Smooth muscle cell of the brain vasculature (primary cell): ENCODE measurements at regions not wholly inside any gene's neighbourhood (a gene's known extent, or its start where the extent isn't known, plus 50 kb on each side); places are given as distances from the start of the nearest gene placed in this dataset.

Experiments
- DNase-seq: peaks from one replicate; pipeline ENCODE4 v3.0.0-alpha.2; 2012; ENCODE audit warnings: low read depth, low spot score

DNA sequence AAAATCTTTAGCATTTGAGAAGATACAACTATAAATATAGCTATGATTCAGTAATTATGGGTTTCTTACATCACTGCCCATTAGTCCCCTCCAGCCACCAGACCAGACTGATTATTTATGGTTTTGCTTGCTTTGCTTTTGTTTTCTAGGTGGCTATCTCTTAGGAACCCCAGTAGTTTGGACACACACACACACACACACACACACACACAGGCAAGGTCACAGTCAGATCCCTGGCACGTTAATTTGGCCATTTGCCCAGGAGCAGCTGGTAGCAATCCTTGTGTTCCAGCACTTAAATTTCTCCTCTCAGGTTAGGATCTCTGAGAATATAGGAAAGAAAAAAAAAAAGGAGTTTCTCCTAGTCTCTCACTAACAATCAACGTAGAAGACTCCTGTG lies 90.2 kb upstream of the RESF1 start:
- no peak for DNase-seq

DNA sequence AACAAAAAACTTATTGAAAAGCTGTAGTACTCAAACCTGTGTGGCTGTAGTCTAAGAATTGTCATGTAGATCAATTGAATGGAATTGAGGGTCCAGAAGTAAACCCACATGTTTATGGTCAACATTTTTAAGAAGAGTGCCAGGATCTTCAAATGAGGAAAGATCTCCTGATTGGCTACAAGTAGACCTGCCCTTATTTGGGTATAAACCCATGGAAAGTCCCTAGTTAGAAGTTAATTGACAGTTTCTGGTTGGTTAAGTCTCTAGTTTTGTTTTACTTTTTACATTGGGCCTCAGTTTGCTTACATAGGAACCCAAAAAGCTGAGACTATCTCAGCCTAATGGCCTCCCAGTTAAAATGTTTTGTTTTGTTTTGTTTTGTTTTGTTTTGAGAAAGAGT lies 91.9 kb upstream of the RESF1 start:
- DNase-seq: no peak

DNA sequence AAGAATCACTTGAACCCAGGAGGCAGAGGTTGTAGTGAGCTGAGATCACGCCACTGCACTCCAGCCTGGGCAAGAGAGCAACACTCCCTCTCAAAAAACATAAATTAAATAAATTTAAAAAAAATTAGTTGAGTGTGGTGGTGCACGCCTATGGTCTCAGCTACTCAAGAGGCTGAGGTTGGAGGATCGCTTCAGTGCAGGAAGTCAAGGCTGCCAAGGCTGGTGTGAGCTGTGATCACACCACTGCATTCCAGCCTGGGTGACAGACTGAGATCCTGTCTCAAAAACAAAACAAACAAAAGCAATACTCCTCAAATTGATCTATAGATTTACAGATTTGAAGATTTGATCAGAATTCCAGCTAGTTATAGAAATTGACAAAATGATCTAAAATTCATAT lies 92.7 kb upstream of the RESF1 start:
- DNase-seq: no peak

DNA sequence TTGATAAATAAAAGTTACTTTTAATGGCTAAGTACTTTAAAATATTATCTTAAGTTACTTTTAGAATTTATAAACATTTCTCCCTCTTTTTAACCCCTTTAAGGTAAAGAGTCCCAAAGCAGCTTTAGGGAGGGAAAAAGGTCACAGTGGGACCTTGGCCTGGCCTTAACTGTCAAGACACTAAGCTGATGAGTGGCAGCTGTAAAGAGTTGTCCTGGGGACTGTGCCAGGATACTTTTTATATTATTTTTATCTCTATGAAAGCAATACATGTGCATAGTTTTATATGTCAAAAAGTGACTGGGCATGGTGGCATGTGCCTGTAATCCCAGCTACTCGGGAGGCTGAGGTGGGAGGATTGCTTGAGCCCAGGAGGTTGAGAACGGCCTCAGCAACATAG lies 94.2 kb upstream of the RESF1 start:
- no peak for DNase-seq

DNA sequence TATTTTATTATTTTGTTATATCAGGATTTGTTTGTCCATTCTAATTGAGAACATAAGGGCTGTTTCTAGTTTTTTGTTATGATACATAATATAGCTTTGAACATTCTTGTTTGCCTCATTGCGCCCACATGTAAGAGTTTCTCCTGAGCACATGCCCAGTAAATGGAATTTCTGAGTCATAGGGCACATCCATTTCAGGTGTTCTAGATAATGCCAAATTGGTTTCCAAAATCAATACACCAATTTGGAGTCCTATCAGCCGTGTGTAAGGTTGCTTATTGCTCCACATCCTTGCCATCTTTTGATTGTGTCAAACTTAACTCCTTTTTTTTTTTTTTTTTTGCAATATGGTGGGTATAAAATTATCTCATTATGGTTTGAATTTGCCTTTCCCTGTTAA lies 97.9 kb upstream of the RESF1 start:
- no peak for DNase-seq

DNA sequence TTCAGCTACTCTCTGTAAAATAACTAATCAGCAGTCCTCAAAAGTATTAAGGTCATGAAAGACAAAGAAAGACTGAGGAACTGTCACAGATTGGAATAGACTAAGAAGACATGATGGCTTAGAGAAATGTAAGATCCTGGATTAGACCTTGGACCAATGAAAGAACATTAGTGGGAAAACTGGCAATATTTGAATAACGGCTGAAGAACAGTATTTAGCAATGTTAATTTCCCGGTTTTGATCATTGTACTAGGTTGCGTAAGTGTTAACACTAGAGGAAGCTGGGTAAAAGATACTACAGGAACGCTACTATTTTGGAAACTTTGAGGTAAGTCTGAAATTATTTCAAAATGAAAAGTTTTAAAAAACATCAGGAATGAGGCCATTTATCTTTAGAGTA lies 98.8 kb upstream of the RESF1 start:
- DNase-seq: no peak

DNA sequence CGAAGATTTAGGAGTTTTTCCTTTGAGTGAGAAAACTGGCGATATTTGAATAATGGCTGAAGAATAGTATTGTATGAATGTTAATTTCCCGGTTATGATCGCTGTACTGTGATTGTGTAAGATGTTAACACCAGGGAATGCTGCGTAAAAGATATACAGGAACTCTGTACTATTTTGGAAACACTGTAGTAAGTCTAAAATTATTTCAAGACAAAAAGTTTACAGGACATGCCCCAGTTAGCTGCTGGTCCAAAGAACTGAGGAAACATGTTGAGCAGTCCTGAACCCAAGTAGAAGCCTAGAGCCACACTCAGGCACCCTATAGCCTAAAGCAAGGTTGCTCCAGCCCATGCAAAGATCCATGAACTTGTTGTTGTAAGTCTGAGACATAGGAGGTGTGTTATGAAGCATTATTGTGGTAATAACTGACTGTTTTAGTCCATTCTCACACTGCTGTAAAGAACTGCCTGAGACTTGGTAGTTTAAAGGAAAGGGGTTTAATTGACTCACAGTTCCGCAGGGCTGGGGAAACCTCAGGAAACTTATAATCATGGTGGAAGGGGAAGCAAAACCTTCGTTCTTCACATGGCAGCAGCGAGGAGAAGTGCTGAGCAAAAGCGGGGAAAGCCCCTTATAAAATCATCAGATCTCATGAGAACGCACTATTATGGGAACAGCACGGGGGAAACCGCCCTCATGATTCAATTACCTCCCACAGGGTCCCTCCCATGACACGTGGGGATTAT lies 99.8 kb upstream of the RESF1 start:
- DNase-seq: no peak

DNA sequence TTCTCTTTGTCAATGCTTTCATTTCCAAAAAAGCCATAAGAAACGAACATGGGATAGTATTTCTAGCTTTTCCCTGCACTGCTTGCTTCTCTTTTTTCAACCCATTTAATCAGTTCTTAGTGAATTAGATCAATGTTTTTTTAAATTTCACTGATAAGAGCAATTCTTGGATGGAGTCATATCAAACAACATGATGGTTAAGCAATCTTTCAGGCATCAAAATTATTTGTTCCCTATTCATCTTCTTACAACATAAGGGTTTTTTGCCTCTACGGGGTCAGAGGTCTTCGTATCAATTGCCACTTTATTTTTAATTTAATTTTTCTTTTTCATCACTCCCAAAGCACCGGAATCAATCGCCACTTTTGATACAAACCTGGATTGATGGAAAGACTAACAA lies 103.8 kb upstream of the RESF1 start:
- no peak for DNase-seq

DNA sequence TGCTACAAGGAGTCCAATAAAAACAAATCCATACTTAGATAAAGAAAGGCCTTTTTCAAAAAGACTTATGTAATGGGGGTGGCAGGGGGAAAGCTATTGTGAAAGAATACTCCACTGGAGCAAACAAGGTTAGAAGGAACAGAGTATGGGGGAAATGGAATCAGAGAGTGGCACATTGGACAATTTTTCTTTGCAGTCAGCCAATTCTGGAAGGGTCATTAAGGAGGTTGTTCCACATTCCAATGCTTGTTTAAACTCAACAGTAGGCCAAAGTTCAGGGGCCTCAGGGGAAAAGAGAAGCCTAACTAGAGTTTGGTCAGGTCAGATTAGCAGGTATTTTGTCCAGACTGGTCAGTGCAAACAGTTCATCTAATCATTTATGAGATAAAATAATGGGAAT lies 105.2 kb upstream of the RESF1 start:
- no peak for DNase-seq

DNA sequence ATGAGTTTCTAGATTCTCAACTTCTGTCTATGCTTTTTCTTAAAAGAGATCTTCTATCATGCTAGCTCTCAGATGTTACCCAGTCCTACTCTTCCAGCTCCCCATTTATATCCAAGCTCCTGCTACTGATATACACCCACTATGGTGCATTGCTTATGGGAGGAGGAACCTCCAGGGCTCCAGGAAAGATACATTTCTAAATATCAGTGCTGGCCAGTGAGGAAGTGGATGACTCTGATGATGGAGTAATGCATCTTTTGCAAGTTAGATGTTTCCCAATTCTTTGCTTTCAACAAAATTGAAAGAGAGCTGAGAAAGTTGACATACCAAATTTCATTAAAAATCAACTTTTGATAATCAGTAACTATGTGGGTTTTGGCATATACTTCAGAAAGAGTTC lies 105.7 kb upstream of the RESF1 start:
- DNase-seq: no peak

DNA sequence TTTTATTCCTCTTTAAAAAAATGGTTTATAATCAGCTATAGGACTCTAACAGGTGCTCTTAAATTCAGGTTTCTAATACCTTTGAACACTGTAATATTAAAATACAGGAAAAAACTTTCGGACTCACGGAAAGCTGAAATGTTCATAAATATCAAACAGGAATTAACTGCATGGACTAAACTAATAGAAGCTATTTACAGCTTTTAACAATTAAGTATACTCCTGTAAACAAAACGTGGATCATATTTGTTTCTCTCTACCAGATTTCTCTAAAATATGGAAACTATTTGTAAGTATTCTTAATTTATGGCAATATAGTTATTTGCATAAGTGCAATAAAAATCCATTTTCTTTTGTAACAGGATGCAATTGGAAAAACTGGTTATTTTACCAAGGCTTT lies 108.9 kb upstream of the RESF1 start:
- DNase-seq: no peak

DNA sequence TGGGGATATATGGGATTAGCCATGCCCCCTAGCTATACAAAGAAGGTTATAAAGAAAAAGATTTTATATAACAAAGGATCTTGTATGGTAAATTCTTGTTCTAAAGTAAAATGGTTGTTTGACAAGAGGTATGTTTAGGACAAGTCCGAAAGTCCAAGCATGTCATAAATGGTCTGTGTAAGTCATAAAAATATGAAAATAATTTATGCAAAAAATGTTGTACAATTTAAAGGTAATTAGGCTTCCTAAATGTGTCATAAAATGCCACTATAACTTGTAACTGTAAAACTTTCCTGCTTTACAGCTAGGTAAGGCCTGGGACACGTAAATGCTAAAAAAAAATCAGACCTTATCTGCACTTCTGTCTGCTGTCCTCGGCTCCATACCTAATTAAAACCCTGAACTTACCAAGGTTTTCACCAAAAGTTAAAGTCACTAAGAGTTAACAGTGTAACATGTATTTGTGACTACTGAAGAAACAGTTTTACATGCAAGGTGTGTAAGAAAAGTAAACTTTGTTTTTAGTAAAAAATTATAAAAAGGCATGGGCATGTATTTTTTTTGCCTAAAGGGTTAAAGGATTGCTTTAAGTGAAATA lies 110.0 kb upstream of the RESF1 start:
- DNase-seq: no peak

DNA sequence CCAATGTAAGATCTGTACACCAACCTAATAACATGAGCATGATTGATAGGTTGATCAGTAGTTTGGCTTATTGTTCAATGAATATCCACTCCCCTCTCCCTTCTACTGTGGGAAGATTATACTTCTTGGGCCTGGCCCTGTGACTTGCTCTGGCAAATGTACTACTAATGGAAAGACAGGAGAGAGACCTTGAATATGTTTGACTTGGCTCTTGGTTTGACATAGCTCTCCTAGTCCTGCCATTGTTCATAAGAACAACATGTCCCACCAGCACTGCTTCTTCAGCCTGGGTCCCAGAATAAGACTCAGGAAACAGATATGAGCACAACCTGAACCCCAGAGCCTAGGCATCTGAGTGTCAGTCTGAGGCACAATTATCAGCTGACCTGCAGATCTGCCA lies 112.8 kb upstream of the RESF1 start:
- DNase-seq: no peak

DNA sequence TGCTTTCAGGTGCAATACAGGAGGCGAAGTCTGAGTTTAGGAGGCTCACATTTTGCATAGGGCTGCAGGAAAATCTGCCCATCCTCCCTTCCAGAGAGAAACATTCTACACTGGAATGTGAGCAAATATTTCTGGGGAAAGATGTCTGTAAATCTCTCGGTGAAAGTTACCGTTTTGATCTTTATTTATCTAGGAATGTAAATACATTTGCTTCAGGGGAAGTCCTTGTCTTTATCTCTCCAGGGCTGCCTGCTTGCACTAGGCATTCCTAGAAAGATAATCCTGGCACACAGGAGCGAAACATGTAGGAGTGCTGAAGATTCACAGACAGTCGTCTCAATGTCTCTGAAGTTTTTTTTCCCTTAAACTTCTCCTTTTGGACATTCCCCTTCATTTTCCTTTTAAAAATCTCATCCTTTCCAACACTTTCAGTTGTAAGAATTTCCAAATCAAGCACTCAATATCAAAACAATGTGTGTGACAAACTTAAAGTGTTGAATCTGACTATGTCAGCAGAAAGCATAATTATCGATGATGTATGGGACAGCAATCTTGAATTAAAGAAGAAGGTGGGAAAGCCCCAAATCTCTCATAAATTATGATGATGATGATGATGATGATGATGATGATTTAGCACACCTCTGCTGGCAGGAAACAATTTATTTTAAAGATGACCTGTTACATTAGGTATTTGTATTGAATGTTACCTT lies 113.4 kb upstream of the RESF1 start:
- no peak for DNase-seq

DNA sequence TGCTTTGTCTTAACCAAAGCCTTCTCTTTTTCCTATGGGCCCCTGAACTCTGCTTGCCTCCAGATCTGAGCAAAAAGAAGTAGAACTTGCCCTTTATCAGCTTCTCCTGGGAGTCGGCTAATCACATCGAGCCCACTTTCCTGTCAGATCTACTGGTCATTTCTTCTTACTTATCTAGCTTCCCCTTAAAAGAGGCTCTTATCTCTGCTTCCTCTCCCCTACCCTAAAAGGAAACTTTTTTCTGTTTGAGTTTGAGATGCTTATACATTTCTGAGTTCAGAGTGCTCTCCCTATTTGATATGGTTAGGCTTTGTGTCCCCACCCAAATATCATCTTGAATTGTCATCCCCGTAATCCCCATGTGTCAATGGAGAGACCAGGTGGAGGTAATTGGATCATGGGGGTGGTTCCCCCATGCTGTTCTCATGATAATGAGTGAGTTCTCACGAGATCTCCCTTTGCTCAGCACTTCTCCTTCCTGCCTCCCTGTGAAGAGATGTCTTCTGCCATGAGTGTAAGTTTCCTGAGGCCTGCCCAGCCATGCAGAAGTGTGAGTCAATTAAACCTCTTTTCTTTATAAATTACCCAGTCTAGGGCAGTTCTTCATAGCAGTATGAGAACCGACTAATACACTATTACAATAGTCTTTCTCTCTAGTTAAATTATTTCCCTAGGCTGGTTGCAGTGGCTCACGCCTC lies 114.7 kb upstream of the AMN1 start:
- no peak for DNase-seq

DNA sequence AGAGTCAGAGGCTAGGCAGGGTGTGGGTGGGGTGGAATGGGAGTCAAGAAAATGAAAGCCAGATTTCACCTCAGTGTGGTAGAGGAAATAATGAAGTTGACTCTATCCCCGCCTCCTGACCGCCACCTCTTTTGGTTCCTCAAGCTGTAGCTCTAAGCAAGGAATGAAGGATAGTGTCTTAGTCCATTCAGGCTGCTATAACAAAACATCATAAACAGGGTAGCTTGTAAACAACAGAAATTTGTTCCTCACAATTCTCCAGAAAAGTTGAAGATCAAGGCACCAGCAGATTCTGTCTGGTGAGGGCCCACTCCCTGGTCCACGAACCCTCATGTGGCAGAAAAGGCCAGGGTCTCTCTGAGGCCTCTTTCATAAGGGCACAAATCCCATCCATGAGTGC lies 109.1 kb upstream of the AMN1 start:
- no peak for DNase-seq

DNA sequence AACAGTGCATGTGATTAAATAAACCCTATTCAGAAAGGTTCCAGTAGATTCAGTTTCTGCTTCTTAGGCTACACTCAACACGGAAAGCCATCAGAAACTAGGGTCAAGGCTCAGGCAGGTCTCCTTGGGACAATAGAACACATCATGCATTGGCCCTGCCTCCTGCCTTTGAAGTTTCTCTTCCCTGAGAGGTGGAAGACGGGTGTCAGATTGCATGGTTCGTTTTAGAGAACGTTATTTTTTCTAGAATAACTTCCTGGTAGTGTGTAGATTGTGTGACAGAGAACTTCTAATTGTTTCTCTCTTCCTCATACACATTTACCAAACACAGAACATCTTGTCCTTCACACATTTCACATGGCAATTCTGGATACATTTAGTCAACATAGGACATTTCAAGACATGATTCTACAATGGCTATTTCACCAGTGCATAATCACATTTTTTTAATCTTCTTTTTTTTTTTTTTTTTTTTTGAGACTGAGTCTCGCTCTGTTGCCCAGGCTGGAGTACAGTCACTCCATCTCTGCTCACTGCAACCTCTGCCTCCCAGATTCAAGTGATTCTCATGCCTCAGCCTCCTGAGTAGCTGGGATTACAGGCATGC lies 106.6 kb upstream of the AMN1 start:
- DNase-seq: no peak

DNA sequence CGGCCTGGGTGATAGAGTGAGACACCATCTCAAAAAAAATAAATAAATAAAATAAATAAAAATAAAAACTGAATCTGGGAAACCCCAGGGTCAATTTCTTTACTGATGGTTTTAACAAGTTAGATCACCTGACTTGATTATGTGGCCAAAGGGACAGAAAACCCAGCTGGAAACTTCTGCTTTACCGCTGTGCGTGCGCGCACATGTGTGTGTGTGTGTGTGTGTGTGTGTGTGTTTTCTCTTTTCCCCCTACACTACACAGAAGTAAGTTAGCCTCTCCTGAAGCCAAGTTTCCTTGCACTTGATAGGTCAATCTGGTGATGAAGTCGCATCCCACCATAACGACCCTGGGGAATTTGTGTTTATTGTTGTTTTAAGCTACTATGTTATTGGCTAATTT lies 105.3 kb upstream of the AMN1 start:
- DNase-seq: no peak

DNA sequence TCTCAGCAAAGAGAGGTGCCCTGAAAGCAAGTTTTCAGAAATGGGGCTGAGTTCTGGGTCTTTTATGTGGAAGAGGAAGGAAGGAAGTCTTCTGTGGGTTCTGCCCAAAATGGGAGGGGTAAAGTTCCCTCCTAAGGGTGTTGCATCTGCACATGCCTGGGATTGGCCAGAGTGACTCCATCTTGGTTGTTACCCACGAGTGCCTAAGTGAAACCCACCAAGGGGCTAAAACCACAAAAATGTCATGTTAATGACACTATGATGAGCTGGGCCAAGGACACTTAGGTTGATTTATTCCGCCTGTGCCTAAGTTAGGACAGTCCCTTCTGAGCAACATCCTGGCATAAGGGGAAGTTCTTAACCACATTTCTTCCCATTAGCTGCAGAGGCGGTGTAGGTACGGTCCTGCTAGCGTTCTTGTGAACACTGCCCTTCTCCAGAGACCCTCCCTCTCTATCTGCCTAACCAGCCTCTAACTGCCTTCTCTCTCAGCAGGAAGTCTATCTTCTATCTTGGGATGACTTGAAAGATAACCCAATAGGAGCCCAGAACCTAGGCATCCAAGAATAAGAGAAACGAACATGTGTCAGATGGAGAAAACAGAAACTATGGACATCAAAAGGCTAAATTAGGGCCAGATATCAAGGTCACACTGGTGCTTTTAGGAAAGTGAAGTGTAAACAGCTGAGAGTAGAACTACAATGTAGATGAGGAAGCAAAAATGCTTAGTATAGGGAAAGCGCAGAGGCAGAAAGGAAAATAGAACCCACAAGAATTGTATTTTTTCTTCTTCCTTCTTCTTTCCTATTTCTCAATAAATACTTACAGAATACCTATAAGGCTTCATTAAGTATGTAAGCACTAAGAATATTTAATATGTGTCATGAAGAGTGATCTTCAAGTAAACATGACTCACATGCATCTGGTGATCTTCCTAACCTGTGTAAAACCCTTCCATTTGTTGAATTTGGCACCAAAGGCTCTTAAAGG lies 104.2 kb upstream of the AMN1 start:
- no peak for DNase-seq

DNA sequence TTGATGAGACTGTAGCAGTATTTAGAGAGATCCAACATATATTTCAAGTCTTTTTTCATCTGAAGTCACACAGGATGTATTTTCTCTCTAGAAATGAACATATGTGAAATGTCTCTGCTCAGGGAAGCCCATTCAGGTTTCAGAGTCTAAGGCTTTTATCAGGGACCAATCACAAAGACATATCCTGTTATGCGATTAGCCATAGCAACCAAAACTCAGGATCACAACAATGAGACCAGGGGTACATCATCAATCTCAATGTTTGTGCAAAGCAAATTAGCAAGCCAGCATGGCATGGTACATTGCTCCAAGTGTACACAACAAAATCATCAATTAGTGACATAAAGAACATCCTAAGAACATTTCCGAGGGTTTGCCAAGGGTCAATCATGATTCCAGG lies 99.2 kb upstream of the AMN1 start:
- no peak for DNase-seq

DNA sequence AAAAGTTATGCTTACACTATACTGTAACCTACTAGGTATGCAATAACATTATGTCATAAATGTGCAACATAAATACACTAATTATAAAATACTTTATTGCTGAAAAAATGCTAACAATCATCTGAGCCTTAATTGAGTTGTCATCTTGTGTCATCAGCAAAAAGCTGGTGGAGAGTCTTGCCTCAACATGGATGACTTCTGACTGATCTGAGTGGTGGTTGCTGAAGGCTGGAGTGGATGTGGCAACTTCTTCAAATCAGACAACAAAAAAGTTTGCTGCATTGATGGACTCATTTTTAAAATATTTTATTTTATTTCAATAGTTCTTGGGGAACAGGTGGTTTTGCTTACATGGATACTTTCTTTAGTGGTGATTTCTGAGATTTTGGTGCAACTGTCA lies 93.9 kb upstream of the AMN1 start:
- no peak for DNase-seq
